ENCODE measurements at regions not wholly inside any gene's neighbourhood (a gene's known extent, or its start where the extent isn't known, plus 50 kb on each side); places are given as distances from the start of the nearest gene placed in this dataset.
"Not testable (repeated sequence)": the region's sequence is repeated elsewhere in the genome, so short reads cannot be mapped to it uniquely, and the experiment has no call there.

DNA sequence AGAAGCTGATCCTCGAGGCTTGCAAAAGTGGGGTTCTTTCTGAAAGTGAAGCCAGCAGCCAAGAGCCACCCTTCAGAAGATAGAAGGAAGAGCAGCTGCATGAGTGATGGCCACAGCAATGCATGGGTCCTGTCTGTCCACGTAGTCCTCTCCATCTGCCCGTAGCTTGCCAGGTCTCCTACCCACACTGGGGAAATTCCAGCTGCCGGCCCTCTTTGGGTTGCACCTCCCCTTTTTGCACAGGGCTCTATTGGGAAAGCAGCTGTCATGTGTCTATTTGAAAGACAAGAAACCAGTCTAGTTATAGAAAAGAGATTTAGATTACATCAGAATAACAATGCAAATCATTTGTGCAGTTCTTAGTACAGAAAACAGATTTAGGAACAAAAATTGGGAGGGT is 204.4 kb downstream of the GIPC2 start:
- DNase-seq, result no peak

DNA sequence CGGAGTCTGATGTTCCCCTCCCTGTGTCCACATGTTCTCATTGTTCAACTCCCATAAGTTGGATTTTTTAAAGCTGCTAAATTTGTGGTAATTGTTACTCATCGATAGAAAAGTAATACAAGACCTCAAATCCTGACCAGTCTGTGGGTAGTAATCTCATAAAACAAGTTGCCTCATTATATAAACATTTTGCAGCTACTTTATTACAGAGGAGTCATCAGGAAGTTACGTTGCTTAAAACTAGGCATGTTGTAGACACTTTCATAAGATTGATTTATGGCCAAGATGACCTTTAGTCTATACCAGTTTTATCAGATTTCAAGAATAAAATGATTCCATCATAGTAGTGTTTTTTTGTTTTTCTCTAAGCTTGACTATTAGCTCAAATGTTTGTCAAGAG is 208.8 kb downstream of the GIPC2 start:
- DNase-seq, result no peak

DNA sequence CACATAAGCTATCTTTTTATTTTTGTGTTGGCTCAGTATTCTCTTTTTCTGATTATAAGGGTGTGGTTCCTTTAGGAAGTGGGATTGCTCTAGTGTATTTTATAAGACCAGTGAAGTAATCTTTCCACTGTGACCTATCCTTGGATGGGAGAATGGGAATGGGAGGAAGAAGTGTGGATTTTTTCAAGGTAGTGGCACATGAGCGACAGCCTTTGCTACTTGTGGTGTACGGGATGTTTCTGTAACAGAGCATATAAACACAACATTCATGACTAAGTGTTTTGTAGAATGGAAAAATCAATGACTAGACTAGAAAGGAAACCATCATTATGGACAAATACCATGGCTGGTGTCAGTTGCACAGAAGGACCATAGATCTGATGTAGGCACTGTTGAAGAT is 209.6 kb downstream of the GIPC2 start:
- no peak for DNase-seq

DNA sequence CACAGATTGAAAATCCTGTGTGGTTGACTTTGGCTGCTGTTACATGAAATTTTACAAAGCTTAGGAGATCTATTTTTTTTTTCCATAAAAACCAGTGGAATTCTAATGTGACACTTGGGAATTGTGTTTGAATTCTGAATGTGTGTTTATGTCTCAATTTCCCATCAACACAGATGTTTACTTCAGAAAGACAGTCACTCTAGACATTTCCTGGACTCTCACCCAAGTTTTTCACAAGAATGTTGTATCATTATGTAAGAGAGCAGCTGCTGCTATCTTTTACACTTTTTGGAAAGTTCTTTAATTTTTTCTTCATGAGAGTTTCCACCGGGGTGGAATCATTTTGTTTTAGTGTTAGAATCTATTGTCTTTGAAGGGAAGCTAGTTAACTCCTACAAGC is 210.1 kb downstream of the GIPC2 start:
- DNase-seq, result no peak

DNA sequence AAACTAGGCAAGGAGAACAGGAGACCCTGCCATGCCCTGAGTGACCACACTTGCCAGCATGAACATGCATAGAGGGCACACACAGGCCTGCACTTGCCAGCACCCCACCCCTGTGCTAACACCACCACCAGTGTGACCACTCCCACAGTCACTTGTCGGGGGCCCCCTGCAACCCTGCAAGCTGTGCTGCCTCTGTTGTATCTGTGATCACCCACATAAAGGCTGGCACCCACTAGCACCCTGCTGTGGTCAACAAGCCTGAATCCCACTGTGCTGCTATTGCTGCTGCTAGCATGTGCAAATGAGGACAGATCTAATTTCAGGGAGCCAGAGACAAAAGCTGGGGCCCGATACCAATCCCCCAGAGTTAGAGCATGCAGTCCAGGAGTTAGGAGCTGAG is 217.7 kb downstream of the GIPC2 start:
- no peak for DNase-seq

DNA sequence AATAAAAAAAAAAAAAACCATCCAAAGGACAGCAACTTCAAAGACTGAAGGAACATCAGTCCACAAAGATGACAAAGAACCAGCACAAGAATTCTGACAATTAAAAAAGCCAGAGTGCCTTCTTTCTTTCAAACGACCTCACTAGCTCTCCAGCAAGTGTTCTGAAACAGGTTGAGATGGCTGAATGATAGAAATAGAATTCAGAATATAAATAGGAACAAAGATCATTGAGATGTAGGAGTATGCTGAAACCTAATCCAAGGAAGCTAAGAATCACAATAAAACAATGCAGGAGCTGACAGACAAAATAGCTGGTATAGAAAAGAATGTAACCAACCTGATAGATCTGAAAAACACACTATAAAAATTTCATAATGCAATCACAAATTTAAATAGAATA is 218.2 kb downstream of the GIPC2 start:
- no peak for DNase-seq

DNA sequence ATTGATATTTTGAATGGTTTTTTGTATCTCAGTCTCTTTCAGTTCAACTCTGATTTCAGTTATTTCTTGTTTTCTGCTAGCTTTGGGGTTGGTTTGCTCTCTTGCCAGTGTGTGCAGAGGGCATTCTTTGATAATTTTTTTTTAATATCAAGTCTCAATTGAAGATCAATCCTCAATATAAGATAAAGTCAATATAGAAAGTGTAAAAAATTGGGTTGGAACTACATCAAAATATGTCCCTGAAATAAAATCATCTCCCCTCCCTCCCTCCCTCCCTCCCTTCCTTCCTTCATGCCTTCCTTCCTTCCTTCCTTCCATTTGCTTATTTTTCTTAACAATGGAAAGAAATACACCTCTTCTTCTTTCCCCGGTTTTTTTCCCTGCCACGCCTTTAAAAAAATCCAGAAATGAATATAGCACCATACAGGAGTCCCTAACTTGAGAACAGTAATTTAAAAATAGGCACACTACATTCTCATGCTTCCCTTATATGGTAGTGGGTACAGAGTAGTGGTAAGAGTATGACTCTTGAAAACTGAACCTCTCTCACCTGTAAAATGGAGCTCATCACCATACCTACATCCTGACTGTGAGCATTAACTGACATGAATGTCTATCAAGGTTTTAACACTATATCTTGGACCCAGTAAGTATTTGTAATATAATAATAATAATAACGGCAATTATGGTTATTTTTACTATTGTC is 221.9 kb downstream of the GIPC2 start:
- DNase-seq, result no peak

DNA sequence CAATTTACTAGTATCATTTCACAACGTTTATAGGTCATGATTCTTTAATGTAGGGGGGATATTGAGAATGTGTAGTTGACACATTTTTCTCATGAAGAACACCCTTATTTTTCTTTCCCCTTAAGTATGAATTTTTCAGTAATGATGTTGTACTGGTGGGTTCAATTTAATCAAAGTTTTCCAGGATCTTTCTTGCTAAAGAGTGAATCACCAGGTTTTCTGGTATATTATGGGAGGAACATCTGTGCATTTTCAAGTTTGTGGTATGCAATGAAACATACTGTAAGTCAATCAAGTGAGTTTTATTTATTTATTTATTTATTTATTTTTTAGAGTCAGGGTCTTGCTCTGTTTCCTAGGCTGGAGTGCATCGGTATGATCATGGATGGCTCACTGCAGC is 221.2 kb upstream of the PTGFR start:
- DNase-seq, result no peak

DNA sequence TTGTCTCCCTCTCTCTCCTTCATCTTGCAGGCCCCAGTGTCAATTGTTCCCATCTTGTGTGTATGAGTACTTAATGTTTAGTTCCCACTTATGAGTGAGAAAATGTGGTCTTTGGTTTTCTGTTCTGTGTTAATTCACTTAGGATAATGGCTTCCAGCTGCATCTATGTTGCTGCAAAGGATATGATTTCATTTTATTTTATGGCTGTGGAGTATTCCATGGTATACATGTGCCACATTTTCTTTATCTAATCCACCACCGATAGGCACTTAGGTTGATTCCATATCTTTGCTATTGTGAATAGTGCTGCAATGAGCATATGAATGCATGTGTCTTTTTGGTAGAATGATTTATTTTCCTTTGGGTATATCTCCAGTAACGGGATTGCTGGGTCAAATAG is 219.4 kb upstream of the PTGFR start:
- not testable (repeated sequence) for DNase-seq

DNA sequence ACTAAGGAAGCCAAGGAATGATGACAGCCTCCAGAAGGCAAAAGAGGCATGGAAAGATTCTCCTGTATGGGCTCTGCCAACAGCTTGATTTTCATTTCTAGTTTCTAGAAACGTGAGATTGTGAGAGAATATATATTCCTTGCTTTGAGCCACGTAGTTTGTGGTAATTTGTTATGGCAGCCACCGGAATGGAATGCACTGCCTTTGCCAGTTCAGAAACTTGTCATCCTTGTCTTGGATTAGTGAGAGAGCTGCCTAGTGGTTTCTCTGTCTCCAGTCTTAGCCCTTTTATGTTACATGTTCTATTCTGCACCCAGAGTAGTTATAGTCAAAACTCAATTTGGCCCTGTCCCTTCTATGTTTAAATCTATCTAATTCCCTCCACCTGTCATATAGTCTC is 216.0 kb upstream of the PTGFR start:
- DNase-seq, result peak; percentile 43

DNA sequence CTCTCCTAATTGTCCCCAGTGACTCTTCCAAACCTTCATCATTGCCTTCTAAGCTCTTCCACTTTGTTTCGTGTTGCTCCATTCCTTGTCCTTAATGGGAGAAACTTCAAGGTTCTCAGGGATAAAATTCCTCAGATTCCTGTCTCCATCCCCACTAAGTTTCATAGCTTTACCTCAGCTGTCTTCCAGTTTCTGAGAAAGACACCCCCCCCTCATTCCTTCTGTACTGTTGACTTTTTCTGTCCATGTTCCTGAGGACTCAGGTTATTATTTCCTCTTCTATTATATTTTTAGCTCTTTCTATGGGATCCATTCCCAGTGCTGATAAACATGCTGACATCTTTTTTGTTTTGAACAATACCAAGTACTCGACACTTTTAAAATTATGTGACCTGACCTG is 215.3 kb upstream of the PTGFR start:
- DNase-seq, result no peak

DNA sequence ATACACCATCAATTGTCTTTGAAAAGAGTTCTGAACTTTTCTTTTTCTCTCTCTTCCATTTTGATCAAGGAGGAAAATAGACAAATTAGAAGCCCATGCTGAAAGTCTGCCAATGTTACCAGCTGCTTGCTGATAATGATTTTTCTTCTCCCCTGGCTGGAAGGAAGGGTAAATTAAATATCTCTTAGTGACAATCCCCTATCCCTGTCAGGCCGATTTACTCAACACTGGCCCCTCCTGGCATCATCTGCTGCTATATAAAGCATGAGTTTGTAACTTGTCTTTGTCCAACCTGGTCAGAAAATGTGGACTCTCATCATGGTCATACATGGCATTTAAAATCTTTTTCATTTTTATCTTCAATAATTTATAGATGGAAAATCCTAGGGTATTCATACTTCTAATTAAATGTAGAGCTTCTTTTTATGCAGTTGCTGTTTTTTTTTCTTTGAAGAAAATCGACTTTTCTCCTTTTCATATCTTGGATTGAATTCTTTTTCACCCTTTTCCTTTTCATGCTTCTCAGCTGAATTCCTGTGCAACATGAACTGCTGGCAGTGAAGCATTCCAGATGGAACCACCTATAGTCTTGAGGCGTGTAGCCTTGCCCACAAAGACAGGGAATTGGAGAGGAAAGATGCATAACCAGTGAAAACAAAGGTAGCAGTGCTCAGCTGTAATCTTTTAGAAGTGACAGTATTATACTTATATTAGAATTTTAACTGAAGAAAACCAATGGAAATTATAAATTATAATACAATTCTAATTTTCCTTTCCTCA is 214.7 kb upstream of the PTGFR start:
- DNase-seq, result peak; percentile 82

DNA sequence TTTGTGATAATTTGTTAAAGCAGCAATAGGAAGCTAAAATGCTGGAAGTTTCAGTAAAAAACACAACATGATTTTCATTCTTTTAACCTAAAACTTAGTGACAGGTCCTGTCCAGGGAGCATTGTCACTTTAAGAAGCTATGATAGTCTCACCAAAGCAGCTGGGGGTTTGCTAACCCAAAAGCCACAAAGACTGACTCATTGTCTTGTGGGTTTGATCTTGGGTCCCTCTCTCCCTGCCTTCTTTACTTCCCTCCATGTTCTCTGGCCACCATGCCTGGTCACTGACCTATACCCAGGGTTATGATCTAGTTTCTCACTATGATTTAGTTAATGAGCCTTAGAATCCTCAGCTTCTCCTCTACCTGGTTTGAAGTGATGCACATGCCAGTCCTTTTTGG is 213.5 kb upstream of the PTGFR start:
- no peak for DNase-seq

DNA sequence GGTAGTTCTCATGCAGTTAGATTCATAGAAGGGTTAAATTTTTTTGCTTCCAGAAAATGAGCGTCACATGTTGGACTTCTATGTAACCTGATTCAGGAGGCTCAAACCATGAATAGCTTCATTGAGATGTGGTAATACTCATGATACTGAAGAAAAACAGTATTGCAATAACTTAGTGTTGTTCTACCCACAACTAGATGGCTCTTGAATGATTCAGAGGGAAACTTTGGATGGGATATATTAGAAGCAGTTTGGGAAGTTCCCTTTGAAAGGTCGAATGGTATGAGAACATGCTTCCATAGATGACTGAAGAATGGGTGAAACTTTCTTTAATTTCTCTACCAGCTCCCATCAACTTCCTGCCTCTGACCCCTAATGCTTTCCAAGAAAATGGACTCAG is 211.7 kb upstream of the PTGFR start:
- DNase-seq, result no peak

DNA sequence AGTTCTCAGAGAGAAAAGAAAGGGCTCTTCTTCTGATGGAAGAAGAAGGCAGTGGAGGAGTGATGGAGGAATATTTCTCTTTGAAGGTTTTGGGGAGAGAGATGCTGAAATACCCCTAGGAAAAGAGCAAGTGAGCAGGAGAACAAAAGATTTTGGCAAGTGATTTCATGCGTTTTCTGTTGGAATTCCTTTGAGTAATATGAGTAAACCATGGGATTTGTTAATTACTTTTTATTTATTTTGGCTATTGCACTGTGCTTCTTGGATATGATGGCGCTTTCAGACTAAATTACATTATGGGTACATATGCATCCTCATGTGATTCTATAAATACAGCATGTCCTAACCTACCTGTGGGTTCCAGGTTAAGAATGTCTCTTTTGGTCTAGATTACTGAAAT is 210.1 kb upstream of the PTGFR start:
- DNase-seq, result no peak

DNA sequence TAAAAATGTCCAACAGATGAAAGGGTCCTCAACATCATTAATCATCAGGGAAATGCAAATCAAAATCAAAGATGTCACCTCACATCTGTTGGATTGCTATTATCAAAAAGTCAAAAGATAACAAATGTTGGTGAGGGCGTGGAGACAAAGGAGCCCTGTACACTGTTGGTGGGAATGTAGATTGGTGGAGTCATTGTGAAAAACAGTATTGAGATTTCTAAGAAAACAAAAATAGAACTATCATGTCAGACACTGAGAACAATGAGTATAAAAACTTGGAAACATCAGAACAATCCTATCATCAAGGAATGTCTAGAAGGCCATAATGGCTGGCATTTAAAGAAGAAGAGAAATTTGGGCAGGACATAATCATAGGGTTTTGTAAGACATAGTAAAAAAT is 209.2 kb upstream of the PTGFR start:
- no peak for DNase-seq

DNA sequence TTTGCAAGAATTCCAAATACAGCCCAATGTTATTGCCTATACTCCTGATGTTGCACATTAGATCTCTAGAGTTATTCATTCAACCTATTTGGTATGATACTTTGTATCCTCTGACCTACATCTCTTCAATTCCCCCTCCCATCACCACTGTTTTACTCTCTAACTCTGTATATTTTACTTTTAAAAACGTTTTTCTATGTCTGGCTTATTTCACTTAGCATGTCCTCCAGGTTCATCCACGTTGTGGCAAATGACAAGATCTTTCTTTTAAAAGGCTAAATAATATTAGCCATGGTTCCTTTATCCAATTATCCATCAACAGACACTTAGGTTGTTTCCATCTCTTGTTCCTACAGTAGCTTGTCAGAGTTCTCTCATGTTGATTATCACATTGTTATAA is 207.1 kb upstream of the PTGFR start:
- DNase-seq, result no peak

DNA sequence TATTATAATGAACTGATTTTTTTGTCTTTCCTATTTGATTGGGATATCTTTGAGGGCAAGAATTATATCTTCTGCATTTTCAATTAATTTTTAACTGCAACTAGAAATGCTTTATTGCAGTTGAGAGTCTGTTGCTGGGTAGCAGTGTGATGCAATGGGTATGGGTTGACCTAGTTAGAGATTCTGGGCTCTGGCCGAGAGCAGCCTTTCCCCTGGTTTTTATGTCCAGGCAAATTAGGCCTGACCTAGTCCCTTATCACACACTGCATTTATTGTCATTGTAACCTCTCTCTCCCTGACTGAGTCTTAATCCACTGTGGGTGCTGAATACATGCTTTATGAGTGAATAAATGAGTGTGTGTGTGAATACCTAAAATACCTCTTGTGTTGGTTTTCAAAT is 206.4 kb upstream of the PTGFR start:
- DNase-seq, result no peak

DNA sequence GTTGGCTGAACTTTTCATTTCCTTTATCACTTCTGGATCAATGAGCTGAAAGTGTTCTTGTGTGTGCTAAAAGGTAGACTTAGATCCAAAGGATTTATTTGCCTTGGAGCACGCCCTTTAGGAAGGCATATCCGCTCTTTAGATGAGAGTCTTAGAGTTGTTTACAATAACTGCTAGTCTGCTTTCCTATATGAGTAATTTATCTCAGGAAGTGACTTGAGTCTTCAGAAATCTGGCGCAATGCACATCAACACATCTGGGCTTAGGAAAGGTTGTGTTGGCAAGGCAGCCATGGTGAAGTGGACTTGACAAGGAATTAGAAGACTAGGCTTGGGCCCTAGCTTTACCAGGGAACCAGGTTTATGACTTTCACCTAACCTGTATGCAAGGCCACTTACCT is 204.1 kb upstream of the PTGFR start:
- DNase-seq, result no peak

DNA sequence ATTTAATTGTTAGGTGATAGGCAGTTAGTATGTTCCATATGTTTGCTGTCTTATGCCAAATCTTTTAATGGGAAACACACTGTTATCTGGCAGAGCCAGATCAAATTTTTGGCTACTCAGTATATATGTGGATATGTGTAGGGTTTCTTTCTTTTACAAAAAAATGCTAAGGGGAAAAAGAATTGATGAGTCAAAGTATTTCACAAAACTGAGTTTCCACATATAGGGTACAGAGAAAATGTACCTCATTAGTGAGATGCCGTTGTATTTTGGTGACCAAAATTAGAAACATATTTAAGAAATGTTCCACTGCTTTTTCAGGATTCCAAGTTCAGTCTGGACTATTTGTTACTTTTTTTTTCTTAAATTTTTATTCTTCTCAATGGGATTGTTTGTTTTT is 201.2 kb upstream of the PTGFR start:
- DNase-seq, result peak; percentile 79

DNA sequence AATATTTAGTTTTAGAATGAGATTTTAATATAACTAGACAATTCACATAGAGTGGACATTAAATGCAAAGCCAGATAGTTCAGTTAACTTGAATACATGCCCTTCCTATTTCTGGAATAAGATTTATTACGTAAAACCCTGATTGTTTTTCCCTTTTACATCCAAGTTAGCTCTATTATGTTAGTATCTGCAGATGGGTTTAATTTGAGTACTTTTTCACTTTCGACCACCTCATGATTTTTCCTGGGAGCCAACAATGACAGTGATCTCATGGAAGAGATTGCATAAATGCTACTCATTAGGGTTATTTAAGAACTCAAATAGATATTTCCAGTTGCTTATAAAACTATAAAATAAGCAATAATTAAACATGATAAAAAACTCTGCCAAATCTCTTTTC is 199.4 kb upstream of the PTGFR start:
- DNase-seq, result no peak

DNA sequence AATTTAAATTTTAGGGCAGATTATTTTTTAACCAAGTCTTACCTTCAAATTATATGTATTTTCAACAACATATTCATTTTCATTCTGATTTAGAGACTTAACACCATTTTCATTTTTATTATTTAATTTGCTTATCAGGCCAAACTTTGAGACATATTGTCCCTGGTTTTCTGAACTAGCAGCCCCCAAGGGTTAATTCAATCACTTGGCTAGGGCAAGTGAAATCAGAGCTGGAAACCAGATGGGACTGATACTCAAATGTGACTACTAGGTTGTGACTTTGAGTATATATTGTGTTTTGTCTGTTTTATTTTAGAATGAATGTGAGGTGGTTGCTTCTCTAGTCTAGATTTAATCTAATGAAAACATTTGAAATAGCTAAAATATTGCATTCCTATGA is 198.9 kb upstream of the PTGFR start:
- DNase-seq, result peak; percentile 20

DNA sequence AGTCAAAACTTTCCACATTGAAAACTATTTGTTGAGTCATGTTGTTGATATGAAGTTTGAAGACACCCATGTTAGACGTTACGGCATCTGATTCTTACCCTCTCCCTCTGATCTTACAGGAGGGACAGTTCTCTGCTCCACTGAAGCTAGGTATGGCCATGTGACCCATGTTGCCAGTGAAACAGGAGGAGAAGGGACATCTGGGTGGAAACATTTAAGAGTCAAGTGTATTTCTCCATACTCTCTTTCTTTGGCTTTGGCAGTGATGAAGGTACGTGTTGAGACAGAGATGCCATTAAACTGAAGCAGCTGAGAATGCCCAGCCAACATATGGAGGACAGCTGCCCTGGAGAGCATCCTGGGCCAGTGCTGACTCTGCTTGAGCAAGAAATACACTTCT is 198.4 kb upstream of the PTGFR start:
- peak; percentile 69 for DNase-seq

DNA sequence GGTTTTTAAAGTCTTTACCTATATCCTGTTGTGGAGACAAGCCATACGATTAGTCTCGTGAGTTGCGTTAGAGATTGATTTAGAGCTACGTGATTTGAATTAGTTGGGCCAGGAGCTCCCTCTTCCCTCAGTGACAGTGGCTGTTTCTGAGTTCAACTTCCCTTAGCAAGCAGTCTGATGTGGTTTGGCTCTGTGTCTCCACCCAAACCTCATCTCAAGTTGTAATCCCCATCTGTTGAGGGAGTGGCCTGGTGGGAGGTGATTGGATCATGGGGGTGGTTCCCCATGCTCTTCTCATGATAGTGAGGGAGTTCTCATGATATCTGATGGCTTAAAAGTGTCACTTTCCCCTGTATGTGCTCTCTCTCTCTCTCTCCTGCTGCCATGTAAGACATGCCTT is 192.9 kb upstream of the PTGFR start:
- DNase-seq, result peak; percentile 68

DNA sequence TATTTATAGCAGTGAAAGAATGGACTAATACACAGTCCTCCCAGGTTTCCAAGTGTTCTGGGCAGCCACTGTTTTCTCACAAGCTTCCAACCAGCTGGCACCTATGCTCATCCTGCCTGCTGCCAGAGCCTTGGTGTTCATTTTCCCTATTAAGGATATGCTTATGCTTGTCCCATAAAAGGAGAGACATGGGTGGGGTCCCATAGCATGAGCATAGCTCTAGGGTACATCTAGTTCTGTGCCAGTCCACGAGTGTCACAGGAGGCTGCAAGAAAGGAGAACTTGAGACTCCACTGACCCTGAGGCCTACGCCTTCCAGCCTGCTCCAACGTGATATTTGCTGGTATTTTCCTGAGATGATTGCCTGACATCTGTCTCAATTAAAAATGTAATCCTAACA is 192.4 kb upstream of the PTGFR start:
- DNase-seq, result peak; percentile 86
